Stimulated activated naive CD4-positive, alpha-beta T cell treated with Interleukin-2 at 50 U/mL for 16 hours (primary cell): ENCODE measurements at regions not wholly inside any gene's neighbourhood (a gene's known extent, or its start where the extent isn't known, plus 50 kb on each side); places are given as distances from the start of the nearest gene placed in this dataset.
"Not testable (repeated sequence)": the region's sequence is repeated elsewhere in the genome, so short reads cannot be mapped to it uniquely, and the experiment has no call there.

ENCODE experiments used
- DNase-seq: peaks from one replicate; lab custom pipeline; 2025; lab: John Stamatoyannopoulos, UW

DNA sequence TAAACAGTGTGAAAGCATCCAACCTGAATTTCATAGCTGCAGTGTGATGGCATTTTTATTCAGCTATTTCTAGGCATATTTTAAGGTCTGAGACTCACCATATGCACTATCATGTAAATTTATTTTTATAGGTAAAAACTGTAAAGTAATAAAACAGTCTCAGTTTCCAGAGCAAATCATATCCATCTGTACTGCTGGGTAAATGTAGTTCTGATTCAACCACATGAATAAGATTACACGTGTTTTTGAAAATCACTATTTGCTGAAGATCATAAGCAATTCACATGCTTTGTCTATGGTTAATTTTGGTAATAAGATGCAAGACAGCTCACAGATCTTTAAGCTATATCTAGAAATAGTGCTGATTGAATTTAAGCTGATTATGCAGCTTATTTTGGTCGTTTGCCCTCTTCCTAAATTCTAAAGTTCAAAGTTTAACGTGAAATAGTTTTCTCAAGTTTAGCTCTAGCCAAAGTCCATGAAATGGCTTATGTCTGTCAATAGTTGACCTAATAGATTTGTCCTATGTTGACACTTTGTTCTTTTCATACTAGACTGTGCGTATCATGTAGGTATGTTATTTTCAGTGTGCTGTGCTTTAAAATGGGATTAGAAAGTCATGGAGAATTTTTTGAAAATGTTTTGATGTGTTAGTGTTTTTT, 489.0 kb downstream of the USP25 start:
- no peak for DNase-seq

DNA sequence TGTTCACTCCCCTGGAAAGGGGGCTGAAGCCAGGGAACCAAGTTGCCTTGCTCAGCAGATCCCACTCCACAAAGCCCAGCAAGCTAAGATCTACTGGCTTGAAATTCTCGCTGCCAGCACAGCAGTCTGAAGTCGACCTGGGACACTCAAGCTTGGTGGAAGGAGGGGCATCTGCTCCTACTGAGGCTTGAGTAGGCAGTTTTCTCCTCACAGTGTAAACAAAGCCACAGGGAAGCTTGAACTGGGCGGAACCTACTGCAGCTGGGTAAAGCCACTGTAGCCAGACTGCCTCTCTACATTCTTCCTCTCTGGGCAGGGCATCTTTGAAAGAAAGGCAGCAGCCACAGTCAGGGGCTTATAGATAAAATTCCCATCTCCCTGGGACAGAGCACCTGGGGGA, 495.0 kb downstream of the USP25 start:
- DNase-seq: not testable (repeated sequence)

DNA sequence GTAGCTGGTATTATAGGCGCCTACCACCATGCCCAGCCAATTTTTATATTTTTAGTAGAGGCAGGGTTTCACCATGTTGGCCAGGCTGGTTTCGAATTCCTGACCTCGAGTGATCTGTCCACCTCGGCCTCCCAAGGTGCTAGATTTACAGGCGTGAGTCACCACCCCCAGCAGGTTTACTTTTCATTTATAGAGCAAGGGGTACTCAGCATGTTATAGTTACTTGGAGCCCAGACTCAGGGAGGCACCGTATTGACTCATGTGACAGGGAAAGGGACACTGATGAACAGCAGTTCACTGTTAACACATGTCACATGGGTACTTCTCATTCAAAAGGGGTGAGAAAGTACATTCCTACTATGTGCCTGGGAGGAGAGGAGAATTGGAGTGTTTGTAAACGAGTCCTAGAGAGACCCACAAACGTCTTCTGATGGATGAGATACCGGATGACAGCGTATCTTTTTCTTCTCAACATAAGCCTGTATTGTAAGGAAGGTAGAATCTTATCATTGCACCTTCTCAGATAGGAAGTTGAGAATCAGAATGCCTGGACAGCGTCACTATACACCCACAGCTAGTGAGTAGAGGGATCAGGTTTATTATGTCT, 510.0 kb downstream of the USP25 start:
- no peak for DNase-seq

DNA sequence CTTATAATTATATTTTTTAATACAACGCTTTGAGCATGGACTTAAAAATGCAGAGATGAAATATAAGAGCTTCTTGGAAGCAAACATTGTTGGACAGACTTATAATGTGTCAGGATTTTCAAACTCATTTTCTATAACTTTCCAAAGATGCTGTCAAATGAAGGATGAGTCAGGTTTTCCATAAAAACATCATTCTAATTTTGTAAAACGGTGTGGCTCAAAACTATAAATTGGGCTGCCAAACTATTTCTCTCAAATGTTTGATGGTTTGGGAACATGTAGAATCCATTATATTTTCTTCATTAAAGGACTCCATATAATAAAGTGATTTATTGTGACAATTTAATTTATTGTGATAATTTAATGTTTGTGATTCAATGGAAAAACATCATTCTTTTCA, 511.2 kb downstream of the USP25 start:
- no peak for DNase-seq

DNA sequence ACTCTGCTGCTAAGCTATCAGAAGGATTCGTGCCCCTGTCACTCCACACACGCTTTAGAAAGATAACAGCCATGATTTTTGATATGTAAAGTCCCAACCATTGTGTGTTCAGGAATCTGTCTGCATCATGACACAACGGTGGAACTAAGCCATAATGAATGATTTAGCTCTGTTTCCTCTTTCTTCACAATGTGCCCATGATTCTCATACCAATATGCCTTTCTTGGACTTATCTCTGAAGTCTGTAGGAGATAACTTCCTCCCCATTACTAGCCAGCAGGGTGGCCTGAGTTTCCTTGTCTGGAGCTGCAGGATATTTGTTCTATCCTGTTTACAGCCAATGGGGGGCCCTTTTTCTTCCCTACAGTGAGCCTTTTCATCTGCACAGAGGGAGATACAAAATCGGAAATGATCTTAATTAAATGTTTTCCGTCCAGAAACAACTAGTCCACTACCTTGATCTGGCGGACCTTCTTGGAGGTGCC, 511.7 kb downstream of the USP25 start:
- DNase-seq: no peak

DNA sequence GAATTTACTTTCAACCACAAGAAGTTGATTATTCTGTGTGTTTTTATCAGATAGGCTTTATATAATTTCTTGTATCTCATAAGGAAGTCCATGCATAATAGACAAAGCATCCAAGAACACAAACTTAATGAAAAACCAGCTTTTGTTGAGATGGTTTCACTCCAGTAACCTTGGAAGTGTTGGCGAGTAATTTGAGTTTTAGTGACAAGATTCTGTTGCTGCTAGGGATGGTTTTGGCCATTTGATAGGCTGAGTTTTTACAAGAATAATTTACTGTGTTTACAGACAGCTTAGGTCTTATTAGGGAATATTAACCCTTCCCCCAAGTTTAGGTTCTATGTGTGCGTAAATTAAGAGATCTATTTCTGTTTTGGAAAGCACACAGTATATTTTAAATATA, 513.6 kb downstream of the USP25 start:
- no peak for DNase-seq

DNA sequence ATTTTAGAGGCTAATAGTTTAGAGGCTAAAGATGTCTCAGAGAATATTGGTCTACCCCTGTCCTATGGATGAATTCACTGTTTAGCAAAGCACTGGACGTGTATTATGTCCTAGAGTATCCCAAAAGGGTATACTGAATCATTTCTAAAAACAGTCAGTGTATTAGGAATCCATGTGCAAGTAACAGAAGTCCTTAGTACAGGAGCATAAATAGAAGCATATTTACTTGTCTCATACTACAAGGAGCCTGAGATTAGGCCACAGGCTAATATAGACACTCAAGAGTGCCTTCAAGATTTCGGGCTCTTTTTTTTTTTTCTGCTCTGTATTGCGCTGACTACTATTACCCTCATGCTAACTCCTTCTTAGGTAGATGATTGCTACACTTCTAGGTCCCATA, 518.9 kb downstream of the USP25 start:
- no peak for DNase-seq

DNA sequence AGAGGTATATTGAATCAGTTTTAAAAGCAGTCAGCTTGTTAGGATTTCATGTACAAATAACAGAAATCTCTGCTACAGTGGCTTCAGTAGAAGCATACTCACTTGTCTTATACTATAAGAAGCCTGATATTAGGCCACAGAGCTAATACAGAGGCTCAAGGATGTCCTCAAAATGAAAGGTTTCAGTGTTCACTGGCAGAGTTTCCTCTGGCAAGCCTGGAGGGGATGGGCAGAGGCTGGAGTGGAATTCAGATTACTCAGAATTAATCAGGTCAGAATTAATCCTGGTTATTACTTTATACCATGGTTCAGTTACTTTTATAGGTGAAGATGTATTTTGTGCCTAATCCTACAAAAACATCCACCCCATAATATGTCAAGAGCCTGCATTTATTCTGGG, 520.5 kb downstream of the USP25 start:
- DNase-seq: no peak

DNA sequence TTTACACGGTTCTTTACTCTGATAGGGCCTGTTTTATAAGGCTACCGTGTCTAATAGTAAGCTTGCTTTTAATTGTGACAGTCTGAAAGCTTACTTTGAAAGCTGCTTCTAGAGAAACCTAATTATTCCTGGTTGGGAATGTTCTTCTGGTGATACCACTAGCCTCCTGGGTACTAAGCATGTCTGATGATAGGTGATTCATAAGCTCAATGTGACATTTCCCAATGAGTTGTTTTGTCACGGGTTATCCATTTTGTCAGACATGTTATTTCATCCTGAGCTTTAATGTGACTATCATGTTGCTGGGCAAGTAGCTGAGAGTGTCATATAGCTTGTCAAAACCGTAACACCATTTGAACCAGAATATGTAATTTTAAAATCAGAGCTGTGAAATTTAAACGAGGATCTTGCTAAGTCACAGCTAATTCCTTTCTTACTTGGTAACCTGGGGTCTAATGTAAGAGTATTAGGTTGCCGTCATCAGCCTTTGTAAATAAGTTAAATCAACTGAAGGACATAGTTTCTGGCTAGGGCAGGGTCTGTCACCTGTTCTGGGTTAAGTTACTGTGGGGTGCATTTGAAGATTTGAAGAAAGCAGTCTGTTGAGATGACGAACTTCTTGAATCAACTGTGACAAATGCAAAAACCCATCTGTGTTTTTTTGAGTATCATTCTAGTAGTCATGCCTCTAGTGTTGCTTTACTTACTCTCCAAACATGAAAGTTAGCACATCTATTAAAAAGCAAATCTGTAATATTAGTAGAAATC, 529.2 kb downstream of the USP25 start:
- no peak for DNase-seq

DNA sequence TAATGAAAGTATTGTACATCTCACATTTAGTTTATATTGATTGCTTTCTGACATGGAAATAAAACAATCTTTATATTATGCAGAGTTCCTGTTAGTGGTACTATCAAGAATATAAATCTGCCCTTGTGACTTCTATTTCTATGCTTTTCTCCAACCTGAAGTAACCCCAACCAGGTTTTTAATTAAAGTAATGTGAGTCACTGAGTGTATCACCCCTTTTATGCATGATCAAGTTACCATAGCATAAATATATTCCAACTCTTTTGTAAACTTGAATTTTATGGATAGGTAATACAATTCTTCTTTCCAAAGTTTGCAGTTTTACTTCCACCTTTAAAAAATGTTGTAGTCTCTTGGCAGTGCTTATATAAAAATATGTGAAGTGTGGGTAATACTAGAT, 532.3 kb downstream of the USP25 start:
- DNase-seq: no peak

DNA sequence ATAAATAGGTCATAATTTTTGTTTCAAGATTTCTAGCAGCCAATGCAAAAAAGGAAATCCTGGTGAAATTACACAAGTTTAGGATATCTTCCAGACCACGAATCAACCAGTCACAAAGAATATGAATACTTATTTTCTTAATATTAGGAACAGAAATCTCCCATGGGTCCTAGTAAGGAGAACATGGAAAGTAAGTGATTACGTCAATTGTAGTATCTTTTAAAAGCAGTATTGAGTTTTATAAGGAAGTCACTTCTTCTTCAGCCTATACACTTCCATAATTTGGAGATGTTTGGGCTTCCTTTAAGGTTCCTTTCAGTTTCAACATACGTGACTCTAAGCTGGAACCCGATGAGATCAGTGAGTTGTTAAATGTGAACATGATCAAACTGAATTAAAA, 534.5 kb downstream of the USP25 start:
- DNase-seq: no peak

DNA sequence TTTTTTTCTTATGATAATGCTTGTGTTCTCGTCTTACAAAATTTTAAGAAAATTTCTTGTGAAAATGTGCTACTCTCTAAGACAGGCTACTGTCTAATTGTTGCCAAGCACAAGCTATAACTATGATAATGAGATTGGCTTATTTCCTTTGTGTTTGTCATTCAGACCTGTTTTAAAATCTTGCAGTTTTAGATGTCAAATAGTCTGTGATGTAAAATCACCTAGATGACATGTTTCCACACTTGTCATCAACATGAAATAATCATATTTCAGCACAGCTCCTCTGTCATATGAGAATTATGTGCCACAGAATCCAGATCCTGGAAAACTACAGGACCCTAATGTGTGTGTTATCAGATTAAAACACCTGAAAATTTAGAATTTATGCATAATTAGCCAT, 539.7 kb downstream of the USP25 start:
- no peak for DNase-seq

DNA sequence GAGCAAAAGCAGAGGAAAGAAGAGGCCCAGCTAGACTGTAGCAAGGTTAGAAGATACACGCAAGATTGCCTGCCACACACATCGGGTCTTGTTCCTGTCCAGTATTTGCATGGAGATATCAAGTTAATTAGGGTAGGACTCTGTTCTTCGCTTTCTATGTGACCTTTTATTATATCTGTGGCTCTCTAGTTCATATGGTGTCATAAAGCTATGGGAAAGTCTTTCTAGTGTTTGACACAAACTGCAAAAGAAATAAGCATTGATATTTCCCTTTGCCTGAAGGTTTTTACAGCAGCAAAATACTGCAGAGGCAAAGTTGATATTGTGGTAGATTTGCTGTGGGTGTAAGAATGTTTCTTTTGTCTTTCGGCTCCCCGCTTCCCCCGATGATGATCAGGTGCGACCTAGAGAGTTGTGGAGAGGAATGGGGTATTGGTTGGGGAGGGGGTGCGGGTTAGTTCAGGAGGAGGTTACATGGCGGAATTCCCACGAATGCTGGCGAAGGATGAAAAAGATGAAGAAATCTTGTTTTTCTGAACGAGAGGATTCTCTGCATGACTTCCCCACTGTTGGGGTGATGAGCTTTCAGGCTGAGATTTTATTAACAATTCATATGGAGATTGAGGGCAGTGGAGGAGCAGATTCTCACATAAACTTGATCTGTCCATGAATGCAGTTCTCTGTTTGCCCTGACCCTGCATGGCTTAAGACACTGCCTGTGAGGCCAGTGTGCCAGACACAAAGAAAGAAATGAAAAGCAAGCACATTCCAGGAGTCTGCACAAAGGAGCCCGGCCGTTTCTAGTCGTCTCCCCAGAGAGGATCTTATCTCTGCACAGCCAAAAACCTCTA, 550.2 kb downstream of the USP25 start:
- DNase-seq: no peak

DNA sequence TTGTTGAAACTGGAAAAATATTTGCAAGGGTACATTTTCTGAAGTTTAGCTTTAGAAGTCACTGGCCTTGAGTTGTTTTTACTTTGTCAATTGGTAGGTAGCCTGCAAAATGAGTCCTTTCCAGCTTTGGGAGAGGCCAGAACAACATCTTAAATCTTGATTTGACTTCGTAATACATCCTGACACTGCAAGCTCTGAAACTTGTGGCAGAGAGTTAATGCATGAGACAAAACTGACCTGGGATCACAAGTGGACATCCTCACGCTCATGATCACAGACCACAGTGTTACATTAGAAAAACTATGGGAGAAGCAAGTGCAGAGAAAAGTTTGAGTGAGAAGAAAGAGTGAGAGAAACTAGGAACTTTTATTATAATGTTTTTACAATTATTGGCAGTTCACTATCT, 550.9 kb downstream of the USP25 start:
- no peak for DNase-seq

DNA sequence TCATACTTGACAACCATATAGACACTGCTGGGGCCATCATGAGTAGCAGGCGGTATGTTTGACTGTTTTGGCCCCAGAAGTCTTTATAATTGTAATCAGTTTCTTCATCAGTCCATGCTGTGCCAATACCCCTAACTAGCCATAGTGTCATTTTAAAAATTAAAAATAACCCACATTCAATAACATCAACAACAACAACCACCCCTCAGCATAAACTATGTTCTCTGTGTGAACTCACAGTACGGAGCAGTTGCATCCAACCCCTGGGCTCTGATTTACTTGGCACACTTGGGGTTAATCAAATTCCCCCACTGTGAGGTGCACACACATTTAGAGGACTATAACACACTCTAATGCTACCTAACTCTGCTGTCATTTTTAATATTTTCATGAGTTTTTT, 553.7 kb downstream of the USP25 start:
- no peak for DNase-seq

DNA sequence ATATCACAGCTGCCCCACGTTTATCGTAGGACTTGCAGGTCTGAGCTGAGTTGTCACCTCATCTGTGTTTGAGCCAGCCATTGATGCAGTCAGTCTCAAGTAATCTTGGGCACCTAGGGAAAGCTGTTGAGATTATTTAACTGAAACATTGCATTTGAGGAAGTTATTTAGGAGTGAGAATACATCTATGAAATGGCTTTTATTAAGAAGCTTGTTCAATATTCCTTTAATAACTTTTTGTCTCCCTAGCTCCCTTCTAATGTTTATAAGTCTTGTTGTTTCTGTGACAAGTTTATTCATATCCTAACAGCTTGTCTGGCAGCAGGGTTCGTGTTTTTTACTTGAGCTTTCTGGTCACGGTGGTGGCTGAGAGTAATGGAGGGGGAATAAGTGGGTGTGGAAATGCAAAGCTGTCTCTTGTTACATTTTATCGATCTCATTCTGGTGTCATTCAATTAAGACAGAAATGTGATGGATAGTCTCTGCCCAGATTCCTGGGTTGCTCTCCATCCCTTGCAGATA, 555.9 kb downstream of the USP25 start:
- DNase-seq: no peak

DNA sequence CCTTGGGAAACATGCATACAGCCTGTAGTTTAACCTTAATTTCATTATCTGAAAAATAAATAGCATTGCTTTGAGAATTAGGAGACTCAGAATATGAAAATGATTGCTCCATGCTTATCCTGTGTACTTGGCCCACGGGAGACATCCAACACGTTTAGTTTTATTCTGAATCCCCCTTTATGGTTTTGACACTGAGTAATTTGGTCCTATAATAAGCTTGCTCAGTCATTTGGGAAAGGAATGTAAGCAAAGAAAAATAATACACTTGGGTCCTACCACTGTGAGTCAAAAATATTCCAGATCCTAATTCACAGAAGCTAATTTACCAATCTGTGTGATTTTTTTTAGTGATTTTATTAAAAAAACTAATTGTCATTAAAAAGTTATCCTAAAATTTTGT, 557.3 kb downstream of the USP25 start:
- DNase-seq: no peak

DNA sequence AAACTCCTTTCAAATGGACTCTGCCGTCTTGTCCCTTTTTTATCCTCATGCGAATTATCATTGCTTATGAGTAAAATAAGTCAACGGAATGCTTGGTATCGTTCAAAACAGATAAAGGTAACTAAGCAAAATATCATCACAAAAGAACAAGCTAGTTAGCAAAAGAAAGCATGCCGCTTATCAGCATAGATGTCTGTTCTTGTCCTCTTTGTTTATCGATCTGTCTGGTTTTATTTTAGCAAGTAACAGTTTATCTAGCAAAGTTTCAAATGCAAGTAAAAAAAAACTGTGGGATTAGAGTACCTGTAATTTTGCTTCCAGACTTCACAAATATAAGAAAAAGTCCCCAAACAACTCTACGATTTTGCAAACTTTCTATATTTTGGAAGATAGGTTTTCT, 561.5 kb downstream of the USP25 start:
- no peak for DNase-seq

DNA sequence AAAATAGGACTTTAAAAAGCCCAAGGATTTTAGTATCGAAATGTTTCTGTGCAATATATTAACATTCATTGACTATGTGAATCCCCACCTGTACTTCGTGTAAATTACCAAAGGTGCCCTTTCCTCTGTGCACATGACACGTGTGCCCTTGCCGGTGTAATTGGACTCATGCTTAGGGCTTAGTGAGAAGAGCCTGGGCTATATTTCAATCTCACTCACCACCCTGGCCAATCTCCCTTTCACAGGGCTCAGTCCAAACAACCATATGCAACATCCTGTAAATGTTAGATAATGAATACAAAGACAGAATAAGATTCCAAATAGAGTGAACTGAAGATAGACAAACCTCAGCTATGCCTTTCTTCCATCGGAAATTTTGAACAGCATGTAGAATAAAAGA, 564.3 kb downstream of the USP25 start:
- no peak for DNase-seq

DNA sequence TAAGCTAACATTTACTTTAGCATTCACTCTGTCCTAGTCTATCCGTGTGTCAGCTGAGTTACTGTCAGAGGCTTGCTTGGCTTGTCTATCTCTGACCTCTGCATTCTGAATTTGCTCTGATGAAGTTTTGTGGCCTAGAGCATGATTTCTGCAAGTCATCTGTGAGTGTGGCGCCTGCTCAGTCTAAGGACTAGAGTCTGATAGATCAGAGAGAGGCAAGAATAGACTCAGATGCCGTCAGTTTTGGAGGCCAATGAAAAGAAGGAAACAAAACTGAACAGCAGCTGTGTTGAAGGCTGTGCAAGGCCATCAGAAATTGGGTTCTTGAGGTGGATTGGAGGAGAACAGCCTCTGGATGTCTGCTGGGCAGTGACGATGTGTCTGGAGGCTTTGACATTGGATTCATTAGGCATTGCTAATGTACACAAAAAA, 573.1 kb downstream of the USP25 start:
- no peak for DNase-seq

DNA sequence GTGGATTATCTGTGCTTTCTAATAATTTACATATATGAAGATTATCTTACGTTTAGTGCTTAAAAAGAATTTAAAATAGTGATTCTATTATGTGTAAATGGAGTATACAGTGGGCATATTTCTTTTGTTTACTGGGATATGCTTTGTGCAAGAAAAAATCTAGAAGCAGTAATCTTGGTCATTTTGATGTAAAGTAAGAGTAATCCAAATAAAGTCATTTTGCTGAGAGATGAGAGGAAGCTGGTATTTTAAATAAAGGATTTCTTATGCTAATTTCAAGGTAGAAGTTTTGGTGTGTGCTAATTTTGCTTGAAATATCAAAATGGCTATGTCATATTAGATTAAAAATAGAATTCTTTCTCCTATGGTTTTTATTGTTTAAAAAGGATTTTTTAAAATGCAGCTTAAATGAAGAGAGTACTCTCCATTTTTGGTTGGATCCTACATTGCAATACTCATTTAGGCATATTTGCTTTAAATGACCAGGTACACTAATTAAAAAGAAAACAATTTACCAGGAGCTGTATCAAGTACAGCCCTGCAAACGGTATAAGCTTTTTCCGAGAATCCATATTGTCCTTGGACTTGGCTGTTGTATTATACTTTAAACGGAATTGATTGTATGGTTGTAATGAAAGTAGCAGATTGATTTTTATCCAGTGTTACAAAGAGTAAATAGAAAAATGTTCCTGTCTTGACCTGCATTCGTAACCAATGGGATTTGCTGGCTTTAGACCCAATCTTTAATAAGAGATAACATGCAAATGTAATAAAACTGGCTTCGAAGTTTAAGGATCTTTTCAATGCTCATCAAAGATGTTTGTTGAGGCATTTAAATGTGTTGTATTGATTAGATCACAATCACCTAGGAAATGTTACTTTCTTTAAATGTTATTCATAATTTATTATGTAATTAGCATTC, 574.7 kb downstream of the USP25 start:
- DNase-seq: no peak
